Natural killer cell (primary cell): ENCODE measurements at regions not wholly inside any gene's neighbourhood (a gene's known extent, or its start where the extent isn't known, plus 50 kb on each side); places are given as distances from the start of the nearest gene placed in this dataset.

Experiments
- ATAC-seq, 3 donors: fragments of 150-1000 bp in 2 of 3; fragments of 200-7000 bp in 1 of 3; cut with Tn5 transposase; 1 replicate in 1 of 3; 2 replicates in 2 of 3; pipeline ENCODE4 v1.10.0; 2021; ENCODE audit warnings: mild to moderate bottlenecking in 2 of 3, moderate library complexity in 2 of 3
- DNase-seq, 2 donors: peaks; one replicate each; pipeline versions ENCODE4 v3.0.0 to v3.0.0-alpha.2; 2013 to 2021; ENCODE audit warnings: mixed read lengths in 1 of 2
- H3K27ac ChIP-seq: one replicate; pipeline ENCODE4 v1.5.1; 2013; ENCODE audit warnings: mild to moderate bottlenecking, low read length
- H3K27me3 ChIP-seq: one replicate; pipeline ENCODE4 v1.6.1; 2013; ENCODE audit warnings: low read length; ENCODE audit not compliant: control insufficient read depth, insufficient read depth
- H3K36me3 ChIP-seq: one replicate; pipeline ENCODE4 v1.6.1; 2013; ENCODE audit warnings: low read length; ENCODE audit not compliant: control insufficient read depth, insufficient read depth
- H3K4me1 ChIP-seq: one replicate; pipeline ENCODE4 v1.6.1; 2013; ENCODE audit warnings: low read length; ENCODE audit not compliant: control insufficient read depth, insufficient read depth
- H3K4me3 ChIP-seq: one replicate; pipeline ENCODE4 v1.5.1; 2013; ENCODE audit warnings: low read length
- H3K9me3 ChIP-seq: one replicate; pipeline ENCODE4 v1.6.1; 2013; ENCODE audit warnings: low read length; ENCODE audit not compliant: control insufficient read depth, insufficient read depth
- H3K27ac Mint-ChIP-seq, 2 donors: one replicate each; pipeline ENCODE4 v1.8.0; 2022; ENCODE audit warnings: mild to moderate bottlenecking in 2 of 2, mixed read lengths in 2 of 2, moderate library complexity in 1 of 2
- H3K27me3 Mint-ChIP-seq, 2 donors: one replicate each; pipeline ENCODE4 v1.8.0; 2022; ENCODE audit warnings: low read depth in 2 of 2, mixed read lengths in 2 of 2
- H3K36me3 Mint-ChIP-seq: one replicate; pipeline ENCODE4 v1.8.0; 2022; ENCODE audit warnings: mixed read lengths
- H3K4me1 Mint-ChIP-seq, 2 donors: one replicate each; pipeline ENCODE4 v1.8.0; 2022; ENCODE audit warnings: mixed read lengths in 2 of 2
- H3K4me3 Mint-ChIP-seq: one replicate; pipeline ENCODE4 v1.8.0; 2022; ENCODE audit warnings: mild to moderate bottlenecking, moderate library complexity, mixed read lengths
- H3K9me3 Mint-ChIP-seq, 2 donors: one replicate each; pipeline ENCODE4 v1.8.0; 2022; ENCODE audit warnings: mixed read lengths in 2 of 2
- CTCF ChIP-seq: fragments of 200-600 bp; IDR thresholded peaks from one replicate; pipeline ENCODE4 v1.8.0; 2022; ENCODE audit warnings: antibody characterized with exemption
- WGBS: methylation state at CpG from one replicate; pipeline ENCODE4 v1.1.7; 2013; ENCODE audit warnings: missing lambda C conversion rate; ENCODE audit not compliant: insufficient coverage; 5-methylcytosine and 5-hydroxymethylcytosine counted together
- intact Hi-C: fragments of 100-400 bp; cut with micrococcal nuclease; formaldehyde crosslinking; loops from one replicate; pipeline ENCODE4 v1.14.2; 2022

GRCh38 chr2:163177592-163177991 is 339.0 kb upstream of the KCNH7 start:
- H3K27me3 Mint-ChIP-seq = no peaks in the 10 kb centered on the region
- H3K9me3 Mint-ChIP-seq = peaks cover 0 to 3% of the 10 kb centered on the region in 2 donors
- no peaks in the 10 kb centered on the region for H3K9me3 ChIP-seq
- H3K4me3 Mint-ChIP-seq = no peak overlapping the region
- H3K27ac Mint-ChIP-seq = no peak overlapping the region
- H3K36me3 Mint-ChIP-seq = no peaks in the 10 kb centered on the region
- no peak for DNase-seq
- TF ChIP-seq CTCF = no peak
- H3K4me3 ChIP-seq = no peak overlapping the region
- ATAC-seq = no peak
- WGBS = 81% methylated on average over 2 of the region's 3 CpGs
- intact Hi-C loops = no loop called here
- no peak overlapping the region for H3K27ac ChIP-seq
- no peaks in the 10 kb centered on the region for H3K4me1 ChIP-seq
- H3K27me3 ChIP-seq = no peaks in the 10 kb centered on the region
- H3K36me3 ChIP-seq = no peaks in the 10 kb centered on the region
- H3K4me1 Mint-ChIP-seq = no peaks in the 10 kb centered on the region

- Histone ChIP-seq H3K9me3 (no peaks in the 10 kb centered on the region), H3K36me3 (no peaks in the 10 kb centered on the region), H3K4me3 (no peak overlapping the region), H3K27me3 (no peaks in the 10 kb centered on the region), H3K4me1 (no peaks in the 10 kb centered on the region), H3K27ac (no peak overlapping the region)
- 84% methylated on average over 2 of the region's 2 CpGs for WGBS
- no peak for DNase-seq
- Mint-ChIP-seq H3K36me3 (no peaks in the 10 kb centered on the region), H3K4me3 (no peak overlapping the region), H3K4me1 (no peaks in the 10 kb centered on the region), H3K27ac (no peak overlapping the region), H3K27me3 (no peaks in the 10 kb centered on the region), H3K9me3 (peaks cover 0 to 3% of the 10 kb centered on the region in 2 donors)
- TF ChIP-seq CTCF = no peak
- no peak for ATAC-seq
- intact Hi-C loops = no loop called here
Measured at GRCh38 chr2:163175294-163175693, 336.7 kb upstream of the KCNH7 start.

- H3K9me3 Mint-ChIP-seq = peaks cover 0 to 3% of the 10 kb centered on the region in 2 donors
- no peak overlapping the region for H3K4me3 Mint-ChIP-seq
- Histone ChIP-seq H3K4me1 (no peaks in the 10 kb centered on the region), H3K27ac (no peak overlapping the region), H3K4me3 (no peak overlapping the region), H3K36me3 (no peaks in the 10 kb centered on the region), H3K27me3 (no peaks in the 10 kb centered on the region), H3K9me3 (no peaks in the 10 kb centered on the region)
- no peaks in the 10 kb centered on the region for H3K4me1 Mint-ChIP-seq
- H3K36me3 Mint-ChIP-seq = no peaks in the 10 kb centered on the region
- intact Hi-C loops = no loop called here
- no peak overlapping the region for H3K27ac Mint-ChIP-seq
- no peak for ATAC-seq
- H3K27me3 Mint-ChIP-seq = no peaks in the 10 kb centered on the region
- WGBS = 80% methylated on average over 1 of the region's 1 CpG
- no peak for DNase-seq
- no peak for TF ChIP-seq CTCF
Measured at GRCh38 chr2:163173591-163173990, 335.0 kb upstream of the KCNH7 start.

DNA sequence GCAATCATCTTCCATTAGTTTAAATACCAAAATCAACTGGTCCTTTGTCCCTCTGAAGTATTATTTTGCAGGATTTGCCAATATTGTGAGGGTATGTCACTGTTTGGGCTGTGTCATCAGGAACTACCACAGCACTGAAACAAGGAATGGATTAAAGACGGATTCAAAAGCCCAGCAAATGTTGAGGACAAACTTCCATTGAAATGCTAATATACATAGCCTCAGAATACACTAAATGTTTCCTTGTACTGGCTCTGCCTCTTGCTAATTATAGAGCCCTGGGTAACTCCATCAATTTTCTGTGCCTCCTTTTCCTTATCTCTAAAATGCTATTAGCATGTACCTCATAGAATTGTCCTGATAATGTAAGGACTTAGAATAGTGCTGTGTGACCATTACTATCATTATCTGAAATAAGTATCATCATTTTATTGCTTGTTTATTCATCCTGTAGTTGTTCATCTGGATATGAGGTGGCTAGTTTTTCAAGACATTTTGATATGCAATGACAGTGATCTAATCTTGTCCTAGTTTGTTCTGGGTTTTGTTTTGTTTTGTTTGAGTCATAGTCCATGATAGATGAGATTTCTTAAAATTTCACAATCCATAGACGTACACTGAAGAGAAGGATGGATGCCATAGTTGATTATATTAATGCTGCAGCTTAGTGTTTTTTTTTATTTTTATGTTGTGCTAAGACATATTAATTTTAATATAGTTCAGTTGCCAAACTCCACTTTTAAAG is 333.4 kb upstream of the KCNH7 start:
- Mint-ChIP-seq H3K9me3 (peaks cover 2 to 3% of the 10 kb centered on the region in 2 donors), H3K36me3 (no peaks in the 10 kb centered on the region), H3K4me1 (no peaks in the 10 kb centered on the region), H3K27ac (no peak overlapping the region), H3K4me3 (no peak overlapping the region), H3K27me3 (no peaks in the 10 kb centered on the region)
- 56% methylated on average over 1 of the region's 2 CpGs for WGBS
- no peaks in the 10 kb centered on the region for H3K4me1 ChIP-seq
- no peak for TF ChIP-seq CTCF
- no peaks in the 10 kb centered on the region for H3K36me3 ChIP-seq
- H3K27me3 ChIP-seq = no peaks in the 10 kb centered on the region
- DNase-seq (no peak), ATAC-seq (no peak)
- no peak overlapping the region for H3K27ac ChIP-seq
- no peaks in the 10 kb centered on the region for H3K9me3 ChIP-seq
- intact Hi-C loops = no loop called here
- H3K4me3 ChIP-seq = no peak overlapping the region
